ENCODE measurements at regions not wholly inside any gene's neighbourhood (a gene's known extent, or its start where the extent isn't known, plus 50 kb on each side); places are given as distances from the start of the nearest gene placed in this dataset.
"Not testable (repeated sequence)": the region's sequence is repeated elsewhere in the genome, so short reads cannot be mapped to it uniquely, and the experiment has no call there.

GRCh38 chr9:87781331-87781730 is 55.4 kb downstream of the CTSL start:
- no peak for DNase-seq (ENCODE audit: low spot score)

- no peak for DNase-seq (ENCODE audit: low spot score)
These were observed 57.3 kb downstream of the CTSL start for GRCh38 chr9:87783180-87783579.

- not testable (repeated sequence) for DNase-seq (ENCODE audit: low spot score)
These were observed 59.5 kb downstream of the CTSL start for GRCh38 chr9:87785315-87785970.

- no peak for DNase-seq (ENCODE audit: low spot score)
These were observed 60.5 kb downstream of the CTSL start for GRCh38 chr9:87786423-87786822.

GRCh38 chr9:87786876-87787275 is 61.0 kb downstream of the CTSL start:
- no peak for DNase-seq (ENCODE audit: low spot score)

- no peak for DNase-seq (ENCODE audit: low spot score)
These were observed 61.8 kb downstream of the CTSL start for GRCh38 chr9:87787735-87788134.

- DNase-seq (ENCODE audit: low spot score) = peak; percentile 63
These were observed 66.9 kb downstream of the CTSL start for GRCh38 chr9:87792831-87793288.

GRCh38 chr9:87793292-87793691 is 67.4 kb downstream of the CTSL start:
- DNase-seq (ENCODE audit: low spot score) = peak; percentile 81

GRCh38 chr9:87795178-87795577 is 69.3 kb downstream of the CTSL start:
- DNase-seq (ENCODE audit: low spot score) = no peak

- DNase-seq (ENCODE audit: low spot score) = no peak
These were observed 70.3 kb downstream of the CTSL start for GRCh38 chr9:87796196-87796595.

GRCh38 chr9:87798261-87798833 is 72.4 kb downstream of the CTSL start:
- DNase-seq (ENCODE audit: low spot score) = no peak

GRCh38 chr9:87799503-87799902 is 73.6 kb downstream of the CTSL start:
- no peak for DNase-seq (ENCODE audit: low spot score)

GRCh38 chr9:87800456-87800855 is 74.5 kb downstream of the CTSL start:
- no peak for DNase-seq (ENCODE audit: low spot score)

- no peak for DNase-seq (ENCODE audit: low spot score)
These were observed 75.1 kb downstream of the CTSL start for GRCh38 chr9:87801013-87801412.

- DNase-seq (ENCODE audit: low spot score) = no peak
These were observed 77.2 kb downstream of the CTSL start for GRCh38 chr9:87803166-87803565.

- no peak for DNase-seq (ENCODE audit: low spot score)
These were observed 77.9 kb downstream of the CTSL start for GRCh38 chr9:87803623-87804345.

GRCh38 chr9:87805259-87805658 is 77.4 kb upstream of the SPATA31E1 start:
- DNase-seq (ENCODE audit: low spot score) = no peak

GRCh38 chr9:87810008-87810407 is 72.7 kb upstream of the SPATA31E1 start:
- DNase-seq (ENCODE audit: low spot score) = no peak

GRCh38 chr9:87810679-87811178 is 71.9 kb upstream of the SPATA31E1 start:
- DNase-seq (ENCODE audit: low spot score) = no peak

GRCh38 chr9:87812375-87813118 is 70.1 kb upstream of the SPATA31E1 start:
- DNase-seq (ENCODE audit: low spot score) = peak; percentile 68

GRCh38 chr9:87813119-87813463 is 69.6 kb upstream of the SPATA31E1 start:
- DNase-seq (ENCODE audit: low spot score) = no peak

- no peak for DNase-seq (ENCODE audit: low spot score)
These were observed 66.6 kb upstream of the SPATA31E1 start for GRCh38 chr9:87816036-87816435.

- no peak for DNase-seq (ENCODE audit: low spot score)
These were observed 64.4 kb upstream of the SPATA31E1 start for GRCh38 chr9:87818308-87818707.

All from GM03348 (cell line).